Activated T-cell treated with anti-CD3 and anti-CD28 coated beads, Interleukin-2, amount 50 U/mL, for 48 hours (primary cell): ENCODE measurements at regions not wholly inside any gene's neighbourhood (a gene's known extent, or its start where the extent isn't known, plus 50 kb on each side); places are given as distances from the start of the nearest gene placed in this dataset.
"Not testable (repeated sequence)": the region's sequence is repeated elsewhere in the genome, so short reads cannot be mapped to it uniquely, and the experiment has no call there.

Experiments used
- DNase-seq, 2 experiments: peaks; one replicate each; pipeline ENCODE4 v3.0.0-alpha.2; 2020

GRCh38 chrX:7514871-7515599, 327.9 kb upstream of the VCX start:
- DNase-seq, result no peak

GRCh38 chrX:7512845-7513244, 330.1 kb upstream of the VCX start:
- DNase-seq, result no peak

GRCh38 chrX:7503251-7503650, 339.7 kb upstream of the VCX start:
- no peak for DNase-seq

- DNase-seq, result no peak
Observed at GRCh38 chrX:7500386-7500785, 342.6 kb upstream of the VCX start.

GRCh38 chrX:7486505-7486904, 338.6 kb upstream of the PUDP start:
- DNase-seq, result no peak

GRCh38 chrX:7485061-7485460, 337.1 kb upstream of the PUDP start:
- no peak for DNase-seq

- DNase-seq, result no peak
Observed at GRCh38 chrX:7480721-7481120, 332.8 kb upstream of the PUDP start.

- DNase-seq, result no peak
Observed at GRCh38 chrX:7462110-7462509, 314.2 kb upstream of the PUDP start.

GRCh38 chrX:7461051-7461450, 313.1 kb upstream of the PUDP start:
- DNase-seq, result not testable (repeated sequence)

- DNase-seq, result no peak
Observed at GRCh38 chrX:7447801-7448499, 300.0 kb upstream of the PUDP start.

GRCh38 chrX:7446815-7447214, 298.9 kb upstream of the PUDP start:
- DNase-seq, result no peak

GRCh38 chrX:7444967-7445366, 297.0 kb upstream of the PUDP start:
- peak in 1 of 2 experiments; percentile 16 for DNase-seq

GRCh38 chrX:7441586-7441985, 293.6 kb upstream of the PUDP start:
- no peak for DNase-seq

- DNase-seq, result no peak
Observed at GRCh38 chrX:7435822-7436221, 287.9 kb upstream of the PUDP start.

- no peak for DNase-seq
Observed at GRCh38 chrX:7432901-7433300, 284.9 kb upstream of the PUDP start.

- DNase-seq, result no peak
Observed at GRCh38 chrX:7420717-7421116, 272.8 kb upstream of the PUDP start.

GRCh38 chrX:7414753-7415152, 266.8 kb upstream of the PUDP start:
- no peak for DNase-seq

- no peak for DNase-seq
Observed at GRCh38 chrX:7412840-7413239, 264.9 kb upstream of the PUDP start.

- DNase-seq, result no peak
Observed at GRCh38 chrX:7409866-7410265, 261.9 kb upstream of the PUDP start.

GRCh38 chrX:7399373-7399772, 251.4 kb upstream of the PUDP start:
- no peak for DNase-seq

- DNase-seq, result no peak
Observed at GRCh38 chrX:7390441-7390840, 242.5 kb upstream of the PUDP start.

GRCh38 chrX:7389576-7389975, 241.6 kb upstream of the PUDP start:
- no peak for DNase-seq

GRCh38 chrX:7385131-7385530, 237.2 kb upstream of the PUDP start:
- no peak for DNase-seq

GRCh38 chrX:7378406-7378805, 230.5 kb upstream of the PUDP start:
- no peak for DNase-seq
